ES-I3 (cell line): ENCODE measurements at regions not wholly inside any gene's neighbourhood (a gene's known extent, or its start where the extent isn't known, plus 50 kb on each side); places are given as distances from the start of the nearest gene placed in this dataset.

Source experiments
- H3K36me3 ChIP-seq: 2 replicates; pipeline ENCODE4 v1.6.1; 2013; ENCODE audit warnings: mild to moderate bottlenecking, low read length, control low read depth, moderate library complexity; ENCODE audit not compliant: insufficient read depth
- H3K4me1 ChIP-seq: 2 replicates; pipeline ENCODE4 v1.6.1; 2013; ENCODE audit warnings: mild to moderate bottlenecking, control low read depth, low read length; ENCODE audit not compliant: insufficient read depth
- H3K9ac ChIP-seq: 2 replicates; pipeline ENCODE4 v1.6.1; 2013; ENCODE audit warnings: low read depth, mild to moderate bottlenecking, low read length, moderate library complexity
- H3K9me3 ChIP-seq: 2 replicates; pipeline ENCODE4 v1.6.1; 2013; ENCODE audit warnings: mild to moderate bottlenecking, low read length, moderate library complexity; ENCODE audit not compliant: control insufficient read depth, insufficient read depth

- H3K4me1 ChIP-seq = no peaks in the 10 kb centered on the region
- no peak overlapping the region for H3K9ac ChIP-seq
- no peaks in the 10 kb centered on the region for H3K36me3 ChIP-seq
- no peaks in the 10 kb centered on the region for H3K9me3 ChIP-seq
Observed at GRCh38 chr21:38654580-38654979, 151.1 kb upstream of the ETS2 start.

GRCh38 chr21:38658511-38658910 is 147.2 kb upstream of the ETS2 start:
- Histone ChIP-seq H3K9ac (no peak overlapping the region), H3K4me1 (peaks cover 9% of the 10 kb centered on the region; the same call in 1 of the 2 replicates), H3K36me3 (no peaks in the 10 kb centered on the region), H3K9me3 (no peaks in the 10 kb centered on the region)

DNA sequence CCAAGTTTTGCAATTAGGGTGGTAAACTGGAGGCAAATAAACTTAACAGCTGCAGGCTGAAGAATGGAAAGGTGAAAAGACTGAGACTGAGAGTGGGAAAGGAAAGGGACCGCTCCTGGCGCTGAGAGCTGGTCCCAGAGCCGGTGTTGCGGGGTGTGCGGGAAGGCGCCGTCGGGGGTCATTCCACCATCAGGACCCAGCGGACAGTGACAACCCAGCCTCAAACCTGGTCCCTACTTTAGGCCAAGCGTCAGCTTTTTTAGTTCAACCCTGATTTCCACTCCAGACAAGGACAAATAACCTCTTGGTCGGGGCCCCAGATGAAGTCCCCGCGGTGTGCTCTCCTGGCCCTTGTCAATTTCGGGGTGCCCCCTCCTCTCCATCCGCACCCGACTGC is 145.8 kb upstream of the ETS2 start:
- Histone ChIP-seq H3K9me3 (no peaks in the 10 kb centered on the region), H3K4me1 (peaks cover 9% of the 10 kb centered on the region; the same call in 1 of the 2 replicates), H3K36me3 (no peaks in the 10 kb centered on the region), H3K9ac (peak overlapping the region; percentile 58; the same call in 1 of the 2 replicates)

- Histone ChIP-seq H3K9me3 (no peaks in the 10 kb centered on the region), H3K36me3 (no peaks in the 10 kb centered on the region), H3K9ac (peak overlapping the region; percentile 58; the same call in 1 of the 2 replicates), H3K4me1 (peaks cover 9% of the 10 kb centered on the region; the same call in 1 of the 2 replicates)
Observed at GRCh38 chr21:38660333-38661196, 145.2 kb upstream of the ETS2 start.

GRCh38 chr21:38661197-38661871 is 144.4 kb upstream of the ETS2 start:
- peak overlapping the region; percentile 58; the same call in 1 of the 2 replicates for H3K9ac ChIP-seq
- peaks cover 9% of the 10 kb centered on the region; the same call in 1 of the 2 replicates for H3K4me1 ChIP-seq
- H3K9me3 ChIP-seq = no peaks in the 10 kb centered on the region
- H3K36me3 ChIP-seq = no peaks in the 10 kb centered on the region

DNA sequence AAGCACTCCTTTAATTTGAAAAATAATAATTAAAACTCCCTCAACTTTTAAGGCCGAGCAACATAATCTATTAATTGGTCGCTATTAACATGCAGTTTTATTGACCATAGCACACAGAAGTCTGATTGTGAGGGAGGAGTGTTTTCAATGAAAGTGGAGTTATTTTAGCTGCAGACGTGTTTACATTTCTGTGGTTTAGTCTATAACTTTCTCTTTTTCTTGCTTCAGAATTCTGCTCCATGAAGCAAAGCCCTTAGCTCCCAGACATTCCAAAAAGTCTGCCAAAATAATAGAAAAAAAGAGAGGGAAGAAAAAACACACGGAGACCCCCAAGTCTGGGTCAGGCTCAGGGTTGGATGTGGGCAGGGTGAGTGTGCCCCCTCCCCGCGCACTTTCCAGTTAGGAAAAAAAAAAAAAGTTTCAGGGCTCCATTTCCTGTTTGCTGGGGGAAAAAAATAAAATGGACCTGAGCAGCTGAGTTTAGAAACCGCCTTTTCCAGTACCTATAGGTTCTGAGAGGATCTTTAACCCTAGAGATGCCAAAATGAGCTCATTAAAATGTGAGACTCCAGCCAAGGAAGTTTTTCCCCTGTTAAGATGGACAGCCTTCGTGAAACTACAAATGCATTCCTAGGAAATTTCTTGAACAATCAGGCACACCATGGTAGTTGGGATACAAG is 143.7 kb upstream of the ETS2 start:
- Histone ChIP-seq H3K4me1 (peaks cover 9% of the 10 kb centered on the region; the same call in 1 of the 2 replicates), H3K9ac (peak overlapping the region; percentile 58; the same call in 1 of the 2 replicates), H3K9me3 (no peaks in the 10 kb centered on the region), H3K36me3 (no peaks in the 10 kb centered on the region)

GRCh38 chr21:38663282-38663681 is 142.4 kb upstream of the ETS2 start:
- H3K36me3 ChIP-seq = no peaks in the 10 kb centered on the region
- H3K9ac ChIP-seq = no peak overlapping the region
- no peaks in the 10 kb centered on the region for H3K9me3 ChIP-seq
- peaks cover 9% of the 10 kb centered on the region; the same call in 1 of the 2 replicates for H3K4me1 ChIP-seq

- Histone ChIP-seq H3K36me3 (no peaks in the 10 kb centered on the region), H3K9ac (no peak overlapping the region), H3K9me3 (no peaks in the 10 kb centered on the region), H3K4me1 (peaks cover 9% of the 10 kb centered on the region; the same call in 1 of the 2 replicates)
Observed at GRCh38 chr21:38664315-38664714, 141.4 kb upstream of the ETS2 start.

DNA sequence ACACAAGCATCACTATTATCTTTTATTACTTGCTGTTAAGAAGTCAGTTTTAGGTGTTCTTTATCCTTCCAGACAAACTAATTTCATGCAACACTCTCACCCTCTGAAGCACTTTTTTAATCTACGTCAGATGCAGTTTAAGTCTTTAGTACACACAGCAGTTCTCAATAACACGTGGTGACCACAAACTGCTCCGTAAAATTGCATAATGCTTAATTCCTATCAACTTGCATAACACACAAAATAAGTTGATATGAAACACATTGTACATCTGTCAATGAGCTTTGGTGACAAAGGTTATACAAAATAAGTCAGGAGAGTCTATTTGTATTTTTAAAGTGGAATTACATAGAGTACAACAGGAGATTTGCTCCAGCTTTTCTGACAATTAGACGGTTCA is 140.9 kb upstream of the ETS2 start:
- Histone ChIP-seq H3K36me3 (no peaks in the 10 kb centered on the region), H3K9me3 (no peaks in the 10 kb centered on the region), H3K4me1 (peaks cover 9% of the 10 kb centered on the region; the same call in 1 of the 2 replicates), H3K9ac (no peak overlapping the region)

DNA sequence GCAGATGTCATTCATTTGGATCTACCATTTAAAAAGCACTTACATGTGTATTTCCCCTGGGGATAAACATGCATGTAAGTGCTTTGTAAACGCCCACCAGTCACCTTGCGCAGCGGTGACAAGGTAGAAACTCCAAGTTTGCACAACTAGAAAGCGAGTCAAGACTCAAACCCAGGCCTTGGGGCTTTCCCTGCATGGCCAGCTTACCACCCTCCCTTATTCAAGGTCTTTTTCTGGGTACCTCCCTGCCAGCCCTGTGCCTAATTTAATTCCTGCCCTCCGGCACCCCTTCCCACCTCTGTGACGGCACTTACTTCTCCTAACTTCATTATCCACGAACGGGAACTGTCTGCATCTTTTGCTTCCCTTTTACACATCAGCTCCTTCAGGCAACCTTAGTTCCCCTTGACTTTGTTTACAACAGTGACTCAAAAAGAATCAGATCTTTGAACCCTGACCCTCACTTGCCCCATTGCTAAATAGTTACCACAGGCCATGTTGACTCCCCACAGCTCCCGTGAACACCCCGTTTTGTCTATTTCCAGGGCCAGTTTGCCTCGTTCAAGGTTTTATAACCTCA is 138.3 kb upstream of the ETS2 start:
- Histone ChIP-seq H3K4me1 (peaks cover 7% of the 10 kb centered on the region; the same call in 1 of the 2 replicates), H3K9ac (no peak overlapping the region)

DNA sequence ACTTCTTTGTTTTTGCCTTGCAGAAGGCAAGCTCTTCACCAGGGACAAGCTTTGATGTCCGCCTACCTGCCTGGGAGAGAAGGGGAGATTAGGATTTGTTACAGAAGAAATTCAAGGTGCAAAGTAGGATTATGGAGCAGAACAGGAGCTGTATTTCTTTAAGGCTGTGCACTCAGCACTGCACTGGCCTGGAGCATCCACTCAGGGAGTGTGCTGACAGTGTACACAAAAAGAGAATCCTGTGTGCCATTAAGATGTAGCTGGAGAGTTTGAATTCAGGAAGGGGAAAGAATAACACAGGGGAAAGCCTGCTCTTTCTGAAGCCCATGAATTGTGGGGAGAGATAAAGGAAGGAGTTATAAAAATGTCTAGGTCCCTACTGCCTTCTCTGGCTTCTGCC is 137.7 kb upstream of the ETS2 start:
- H3K4me1 ChIP-seq = peaks cover 3% of the 10 kb centered on the region; the same call in 1 of the 2 replicates
- H3K36me3 ChIP-seq = no peaks in the 10 kb centered on the region
- H3K9me3 ChIP-seq = no peaks in the 10 kb centered on the region
- H3K9ac ChIP-seq = no peak overlapping the region

More for the DNA sequence above, 138.3 kb upstream of the ETS2 start:
- Histone ChIP-seq H3K36me3 (no peaks in the 10 kb centered on the region), H3K9me3 (no peaks in the 10 kb centered on the region)

DNA sequence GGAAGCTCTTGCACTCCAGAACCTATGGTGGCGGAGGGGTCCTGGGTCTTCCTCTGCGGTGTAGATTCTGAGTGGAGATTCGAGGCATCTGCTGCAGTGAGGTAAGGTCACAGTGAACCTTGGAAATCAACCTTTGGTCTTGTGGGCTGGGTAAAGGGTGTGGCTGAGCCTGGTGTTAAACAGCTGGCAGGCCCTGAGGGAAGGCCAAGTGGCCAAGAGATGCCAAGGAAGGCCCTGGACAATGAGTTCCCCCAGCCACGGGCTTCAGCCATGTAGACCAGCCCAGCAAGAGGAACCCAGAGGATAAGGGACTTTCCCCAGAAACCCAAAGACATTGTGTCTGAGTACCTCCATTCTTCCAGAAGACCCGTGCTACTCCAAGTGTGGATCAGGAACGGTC is 137.2 kb upstream of the ETS2 start:
- Histone ChIP-seq H3K9me3 (no peaks in the 10 kb centered on the region), H3K4me1 (peaks cover under 1% of the 10 kb centered on the region; the same call in 1 of the 2 replicates), H3K9ac (no peak overlapping the region), H3K36me3 (no peaks in the 10 kb centered on the region)

- Histone ChIP-seq H3K9ac (no peak overlapping the region), H3K36me3 (no peaks in the 10 kb centered on the region), H3K9me3 (no peaks in the 10 kb centered on the region), H3K4me1 (no peaks in the 10 kb centered on the region)
Observed at GRCh38 chr21:38669186-38669585, 136.5 kb upstream of the ETS2 start.

DNA sequence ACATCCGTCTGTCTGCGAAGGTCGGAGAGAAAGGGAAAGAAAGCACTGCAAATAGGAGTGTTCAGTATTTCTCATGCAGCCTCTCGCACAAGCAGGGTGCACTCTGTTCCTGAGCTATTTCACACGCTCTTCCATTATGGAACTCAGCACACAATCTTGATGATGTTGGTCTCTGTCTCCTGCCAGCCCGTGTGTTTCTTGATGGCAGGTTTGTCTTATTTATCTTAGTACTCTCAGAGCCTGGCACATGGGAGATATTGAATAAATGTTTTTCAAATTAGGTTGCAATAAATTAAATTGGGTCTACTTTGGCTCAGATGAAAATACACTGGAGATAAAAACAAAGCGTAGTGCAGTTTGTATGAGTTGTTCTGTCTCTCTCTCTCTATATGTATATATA is 134.9 kb upstream of the ETS2 start:
- Histone ChIP-seq H3K4me1 (no peaks in the 10 kb centered on the region), H3K9me3 (no peaks in the 10 kb centered on the region)

More for the DNA sequence above, 134.9 kb upstream of the ETS2 start:
- no peaks in the 10 kb centered on the region for H3K36me3 ChIP-seq
- no peak overlapping the region for H3K9ac ChIP-seq
